ENCODE measurements at regions not wholly inside any gene's neighbourhood (a gene's known extent, or its start where the extent isn't known, plus 50 kb on each side); places are given as distances from the start of the nearest gene placed in this dataset.

DNA sequence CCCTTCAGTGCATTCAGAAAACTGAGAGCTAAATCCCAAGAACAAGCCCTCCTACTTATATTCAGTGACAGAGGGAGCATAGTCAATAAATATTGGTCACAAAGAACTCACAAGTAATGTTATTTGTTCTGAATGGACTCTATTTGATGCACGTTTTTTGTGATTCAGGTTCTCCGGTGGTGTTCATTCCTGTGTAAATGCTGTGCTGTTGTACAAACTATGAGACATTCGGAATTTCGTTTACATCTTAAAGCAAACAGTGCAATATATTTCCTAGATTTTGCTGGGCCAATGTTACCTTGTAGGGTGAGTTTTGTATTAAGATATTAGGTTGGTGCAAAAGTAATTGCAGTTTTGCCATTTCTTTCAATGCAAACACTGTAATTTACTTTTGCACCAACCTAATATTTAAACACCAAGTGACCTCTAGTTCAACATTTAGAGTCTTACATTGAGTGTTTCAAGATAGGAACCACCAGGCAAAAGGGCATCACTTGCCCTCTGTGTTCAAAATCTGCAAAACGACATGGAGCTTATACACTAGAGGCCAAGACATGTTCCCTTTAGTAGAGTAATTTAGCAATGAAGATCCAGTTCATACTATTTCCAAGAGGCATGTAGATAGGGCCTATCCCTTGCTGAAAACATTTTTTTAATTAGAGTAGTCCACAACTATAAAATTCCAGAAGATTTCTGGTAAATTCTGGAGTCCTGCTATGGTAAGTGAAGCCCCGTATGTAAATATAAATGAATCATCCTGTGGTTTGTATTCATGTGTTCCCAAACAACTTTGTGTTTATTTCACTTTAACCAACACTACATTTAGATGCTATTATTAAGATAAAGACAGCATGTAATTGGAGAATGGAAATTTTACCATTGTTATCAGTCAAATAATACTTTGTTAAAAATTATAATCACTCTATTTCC is 444.0 kb upstream of the PTGER4 start:
- Histone ChIP-seq H3K9me3 (ENCODE audit: control insufficient read depth in 2 of 3, insufficient read depth in 1 of 3, low read length in 3 of 3) (peaks cover 0 to 8% (median under 1%) of the 10 kb centered on the region in 3 donors), H3K36me3 (ENCODE audit: control insufficient read depth in 2 of 3, insufficient read depth in 3 of 3, low read length in 3 of 3) (no peaks in the 10 kb centered on the region), H3K27me3 (ENCODE audit: control insufficient read depth, insufficient read depth, low read length) (no peaks in the 10 kb centered on the region), H3K27ac (ENCODE audit: low read depth in 2 of 2, low read length in 2 of 2) (no peak overlapping the region), H3K4me3 (ENCODE audit: low read length in 3 of 3) (no peak overlapping the region), H3K9ac (ENCODE audit: low read length in 3 of 3) (no peak overlapping the region), H3K4me1 (ENCODE audit: control insufficient read depth in 2 of 3, insufficient read depth in 2 of 3, low read depth in 1 of 3, low read length in 3 of 3) (no peaks in the 10 kb centered on the region)
- TF ChIP-seq, protein P1, sequence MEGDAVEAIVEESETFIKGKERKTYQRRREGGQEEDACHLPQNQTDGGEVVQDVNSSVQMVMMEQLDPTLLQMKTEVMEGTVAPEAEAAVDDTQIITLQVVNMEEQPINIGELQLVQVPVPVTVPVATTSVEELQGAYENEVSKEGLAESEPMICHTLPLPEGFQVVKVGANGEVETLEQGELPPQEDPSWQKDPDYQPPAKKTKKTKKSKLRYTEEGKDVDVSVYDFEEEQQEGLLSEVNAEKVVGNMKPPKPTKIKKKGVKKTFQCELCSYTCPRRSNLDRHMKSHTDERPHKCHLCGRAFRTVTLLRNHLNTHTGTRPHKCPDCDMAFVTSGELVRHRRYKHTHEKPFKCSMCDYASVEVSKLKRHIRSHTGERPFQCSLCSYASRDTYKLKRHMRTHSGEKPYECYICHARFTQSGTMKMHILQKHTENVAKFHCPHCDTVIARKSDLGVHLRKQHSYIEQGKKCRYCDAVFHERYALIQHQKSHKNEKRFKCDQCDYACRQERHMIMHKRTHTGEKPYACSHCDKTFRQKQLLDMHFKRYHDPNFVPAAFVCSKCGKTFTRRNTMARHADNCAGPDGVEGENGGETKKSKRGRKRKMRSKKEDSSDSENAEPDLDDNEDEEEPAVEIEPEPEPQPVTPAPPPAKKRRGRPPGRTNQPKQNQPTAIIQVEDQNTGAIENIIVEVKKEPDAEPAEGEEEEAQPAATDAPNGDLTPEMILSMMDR (IDR thresholded peaks at IDR 0.05; ENCODE audit: borderline replicate concordance, extremely low read depth, insufficient read depth) = no peak
- FAIRE-seq (no peak), DNase-seq (no peak)
- intact Hi-C loops (cut with DNase I) = no loop called here

DNA sequence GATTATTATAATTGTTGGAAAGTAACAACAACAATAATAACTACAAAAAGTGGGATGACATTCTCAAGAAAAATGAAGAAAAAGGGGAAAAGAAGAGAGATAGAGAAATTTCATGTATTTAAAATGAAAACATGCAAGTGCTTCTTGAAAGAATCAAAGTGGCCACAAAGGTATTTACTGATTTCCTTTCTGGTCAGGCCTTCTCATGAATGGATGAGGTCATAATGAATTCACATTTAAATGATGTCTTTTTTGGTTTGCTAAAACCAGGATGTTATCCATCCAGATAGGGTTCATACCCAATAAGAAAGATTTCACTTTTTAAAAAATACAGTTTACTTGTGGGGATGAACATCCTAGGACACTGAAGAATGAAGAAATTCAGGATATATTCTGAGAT is 446.4 kb upstream of the PTGER4 start:
- Histone ChIP-seq H3K4me1 (ENCODE audit: control insufficient read depth in 2 of 3, insufficient read depth in 2 of 3, low read depth in 1 of 3, low read length in 3 of 3) (no peaks in the 10 kb centered on the region), H3K4me3 (ENCODE audit: low read length in 3 of 3) (no peak overlapping the region), H3K27me3 (ENCODE audit: control insufficient read depth, insufficient read depth, low read length) (no peaks in the 10 kb centered on the region), H3K36me3 (ENCODE audit: control insufficient read depth in 2 of 3, insufficient read depth in 3 of 3, low read length in 3 of 3) (no peaks in the 10 kb centered on the region), H3K27ac (ENCODE audit: low read depth in 2 of 2, low read length in 2 of 2) (no peak overlapping the region), H3K9me3 (ENCODE audit: control insufficient read depth in 2 of 3, insufficient read depth in 1 of 3, low read length in 3 of 3) (no peaks in the 10 kb centered on the region), H3K9ac (ENCODE audit: low read length in 3 of 3) (no peak overlapping the region)
- TF ChIP-seq, protein P1 (IDR thresholded peaks at IDR 0.05; ENCODE audit: borderline replicate concordance, extremely low read depth, insufficient read depth) = no peak
- FAIRE-seq (no peak), DNase-seq (no peak)
- intact Hi-C loops (cut with DNase I) = no loop called here

DNA sequence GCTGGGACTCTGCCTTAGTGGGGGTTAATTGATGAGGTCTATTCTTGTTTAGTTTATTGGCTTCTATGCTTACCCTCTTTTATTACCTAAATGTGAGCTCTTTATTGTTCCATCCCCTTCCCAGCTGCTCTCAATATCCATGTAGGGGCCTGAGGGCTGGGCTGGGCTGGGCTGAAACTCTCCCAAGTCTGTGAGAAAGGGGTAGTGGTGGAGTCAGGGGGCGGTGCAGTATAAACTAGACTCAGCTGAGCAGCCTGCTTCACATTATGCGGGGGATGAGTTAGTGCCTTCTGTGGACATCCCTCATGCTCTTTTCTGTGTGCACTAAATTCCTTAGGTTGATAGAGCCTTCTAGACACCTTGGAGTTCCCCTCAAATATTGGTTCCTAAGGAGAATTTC is 451.8 kb upstream of the PTGER4 start:
- no peak for FAIRE-seq
- Histone ChIP-seq H3K27me3 (ENCODE audit: control insufficient read depth, insufficient read depth, low read length) (no peaks in the 10 kb centered on the region), H3K4me3 (ENCODE audit: low read length in 3 of 3) (no peak overlapping the region), H3K9me3 (ENCODE audit: control insufficient read depth in 2 of 3, insufficient read depth in 1 of 3, low read length in 3 of 3) (no peaks in the 10 kb centered on the region), H3K27ac (ENCODE audit: low read depth in 2 of 2, low read length in 2 of 2) (no peak overlapping the region), H3K9ac (ENCODE audit: low read length in 3 of 3) (no peak overlapping the region), H3K36me3 (ENCODE audit: control insufficient read depth in 2 of 3, insufficient read depth in 3 of 3, low read length in 3 of 3) (no peaks in the 10 kb centered on the region), H3K4me1 (ENCODE audit: control insufficient read depth in 2 of 3, insufficient read depth in 2 of 3, low read depth in 1 of 3, low read length in 3 of 3) (no peaks in the 10 kb centered on the region)
- intact Hi-C loops (cut with DNase I) = no loop called here
- TF ChIP-seq, protein P1 (IDR thresholded peaks at IDR 0.05; ENCODE audit: borderline replicate concordance, extremely low read depth, insufficient read depth) = no peak
- DNase-seq = peak in 2 of 5 donors; percentile 32 to 45
